GM18505 (cell line): ENCODE measurements at regions not wholly inside any gene's neighbourhood (a gene's known extent, or its start where the extent isn't known, plus 50 kb on each side); places are given as distances from the start of the nearest gene placed in this dataset.
"Not testable (repeated sequence)": the region's sequence is repeated elsewhere in the genome, so short reads cannot be mapped to it uniquely, and the experiment has no call there.

ENCODE experiments used
- ATAC-seq: cut with Tn5 transposase; IDR thresholded peaks from one replicate; pipeline ENCODE4 v1.9.1; 2021; ENCODE audit not compliant: unreplicated experiment
- POLR2A ChIP-seq: IDR thresholded peaks from 4 replicates; pipeline ENCODE4 v1.6.1; 2011; ENCODE audit warnings: borderline replicate concordance; ENCODE audit not compliant: insufficient read depth, insufficient read length; ENCODE audit errors: extremely low read depth

DNA sequence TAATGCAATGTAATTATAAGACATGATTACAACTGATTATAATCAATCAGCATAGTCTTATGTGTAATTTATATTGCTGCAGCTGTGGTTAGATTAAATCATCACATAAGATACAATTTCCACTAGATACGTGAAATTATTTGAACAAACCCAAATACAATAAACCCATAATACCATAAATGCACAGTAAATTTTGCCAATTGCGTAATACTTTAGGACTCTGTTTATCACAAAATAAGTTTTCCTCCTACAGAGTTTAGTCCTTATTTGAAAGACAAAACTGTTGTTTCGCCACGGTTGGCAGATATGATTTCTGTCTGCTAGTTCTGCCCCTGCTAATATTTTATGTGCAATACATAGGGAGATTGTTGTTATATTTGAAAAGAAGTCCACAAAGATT, 895.9 kb upstream of the ADGRL4 start:
- TF ChIP-seq POLR2A, result no peak

GRCh38 chr1:79899914-79900313, 893.4 kb upstream of the ADGRL4 start:
- no peak for TF ChIP-seq POLR2A
- no peak for ATAC-seq

More for the DNA sequence above, 895.9 kb upstream of the ADGRL4 start:
- no peak for ATAC-seq

DNA sequence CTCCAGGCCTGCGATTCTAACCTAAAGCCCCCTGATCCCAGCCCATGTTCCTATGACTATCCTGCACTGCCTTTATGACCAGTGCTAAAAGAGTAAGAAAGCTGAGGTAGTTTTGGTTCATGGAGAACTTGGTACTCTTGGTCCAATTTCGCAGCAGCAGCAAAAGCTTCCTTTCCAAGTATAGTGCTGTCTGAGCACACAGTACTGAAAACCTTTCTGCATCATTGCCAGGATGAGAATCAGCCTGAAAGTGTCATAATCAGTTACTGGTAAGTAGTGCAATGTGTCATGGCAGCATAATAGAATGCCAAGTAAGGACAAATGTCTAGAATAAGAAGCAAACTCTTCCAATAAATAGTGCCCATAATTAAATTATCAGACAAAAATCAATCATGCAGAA, 889.6 kb upstream of the ADGRL4 start:
- ATAC-seq, result no peak
- no peak for TF ChIP-seq POLR2A

- TF ChIP-seq POLR2A, result no peak
- ATAC-seq, result no peak
Observed at GRCh38 chr1:79895573-79895972, 889.0 kb upstream of the ADGRL4 start.

GRCh38 chr1:79894129-79894528, 887.6 kb upstream of the ADGRL4 start:
- ATAC-seq, result not testable (repeated sequence)

DNA sequence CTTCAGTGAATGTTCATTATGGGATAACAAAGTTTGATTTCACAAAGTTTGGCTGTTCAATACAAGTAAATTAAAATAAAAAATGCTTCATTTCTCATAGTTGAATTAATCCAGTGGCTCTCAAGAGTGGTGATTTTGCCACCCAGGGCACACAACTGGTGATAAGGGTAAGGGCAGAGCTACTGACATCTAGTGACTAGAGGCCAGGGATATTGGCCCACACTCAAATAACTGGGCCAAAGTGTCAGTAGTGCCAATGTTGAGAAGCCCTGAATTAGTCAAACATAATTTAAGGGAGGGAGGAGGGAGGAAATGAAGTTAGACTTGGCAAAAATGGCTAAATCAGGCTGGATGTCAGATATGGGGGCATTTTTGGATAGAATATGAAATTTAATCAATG, 880.5 kb upstream of the ADGRL4 start:
- TF ChIP-seq POLR2A, result no peak
- ATAC-seq, result no peak

GRCh38 chr1:79885101-79885500, 878.6 kb upstream of the ADGRL4 start:
- no peak for TF ChIP-seq POLR2A

DNA sequence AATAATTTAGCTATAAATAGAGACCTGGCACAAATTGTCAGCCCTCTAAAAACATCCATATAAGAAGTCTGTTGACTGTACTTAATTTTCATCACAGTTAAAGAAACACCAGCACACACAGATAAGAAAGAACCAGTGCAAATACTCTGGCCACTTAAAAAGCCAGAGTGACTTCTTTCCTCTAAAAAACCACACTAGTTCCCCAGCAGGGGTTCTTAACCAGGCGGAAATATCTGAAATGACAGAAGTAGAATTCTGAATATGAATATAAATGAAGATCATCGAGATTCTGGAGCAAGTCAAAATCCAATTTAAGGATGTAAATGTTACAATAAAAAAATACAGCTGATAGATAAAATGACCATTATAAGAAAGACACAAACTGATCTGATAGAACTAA, 870.6 kb upstream of the ADGRL4 start:
- no peak for TF ChIP-seq POLR2A
- no peak for ATAC-seq

More at GRCh38 chr1:79885101-79885500, 878.6 kb upstream of the ADGRL4 start:
- no peak for ATAC-seq

GRCh38 chr1:79875187-79875586, 868.7 kb upstream of the ADGRL4 start:
- no peak for ATAC-seq

GRCh38 chr1:79874289-79874688, 867.8 kb upstream of the ADGRL4 start:
- TF ChIP-seq POLR2A, result no peak
- ATAC-seq, result no peak

More at GRCh38 chr1:79875187-79875586, 868.7 kb upstream of the ADGRL4 start:
- no peak for TF ChIP-seq POLR2A

DNA sequence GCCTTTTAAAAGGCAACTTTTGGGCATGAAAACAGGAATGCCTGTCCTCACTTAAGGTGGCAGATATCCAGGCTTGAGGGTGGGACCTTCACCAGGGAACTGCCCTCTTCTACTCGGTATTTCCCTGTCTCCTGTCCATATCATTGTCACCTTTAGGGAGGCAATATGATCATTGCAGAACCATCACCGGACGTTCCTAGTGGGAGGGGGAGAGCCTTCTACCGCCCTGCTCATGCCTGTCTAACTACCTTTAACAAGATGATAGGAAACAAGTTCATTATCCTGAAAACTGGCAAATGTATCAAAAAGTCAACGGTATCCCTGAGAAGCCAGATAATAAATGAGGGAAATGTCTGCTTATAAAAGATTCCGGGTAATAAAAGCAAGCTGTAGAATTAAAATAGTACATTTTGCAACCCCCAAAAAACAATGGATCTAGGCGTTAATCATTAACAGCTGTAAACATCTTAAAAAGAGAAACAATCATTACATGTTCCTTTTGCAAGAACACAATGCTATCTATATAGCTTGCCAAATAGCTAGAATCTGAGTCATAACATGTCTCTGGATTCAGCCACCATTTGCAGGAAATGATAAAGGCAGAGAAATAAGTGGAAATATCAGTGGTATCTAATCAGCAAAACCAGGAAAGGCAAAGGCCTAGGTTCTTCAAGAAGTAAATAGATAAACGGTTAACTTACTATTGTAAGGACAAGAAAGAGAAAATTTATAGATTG, 852.9 kb upstream of the ADGRL4 start:
- ATAC-seq, result no peak
- TF ChIP-seq POLR2A, result no peak

- ATAC-seq, result no peak
Observed at GRCh38 chr1:79852004-79852403, 845.5 kb upstream of the ADGRL4 start.

GRCh38 chr1:79849388-79849787, 842.9 kb upstream of the ADGRL4 start:
- no peak for TF ChIP-seq POLR2A
- no peak for ATAC-seq

More at GRCh38 chr1:79852004-79852403, 845.5 kb upstream of the ADGRL4 start:
- TF ChIP-seq POLR2A, result no peak

DNA sequence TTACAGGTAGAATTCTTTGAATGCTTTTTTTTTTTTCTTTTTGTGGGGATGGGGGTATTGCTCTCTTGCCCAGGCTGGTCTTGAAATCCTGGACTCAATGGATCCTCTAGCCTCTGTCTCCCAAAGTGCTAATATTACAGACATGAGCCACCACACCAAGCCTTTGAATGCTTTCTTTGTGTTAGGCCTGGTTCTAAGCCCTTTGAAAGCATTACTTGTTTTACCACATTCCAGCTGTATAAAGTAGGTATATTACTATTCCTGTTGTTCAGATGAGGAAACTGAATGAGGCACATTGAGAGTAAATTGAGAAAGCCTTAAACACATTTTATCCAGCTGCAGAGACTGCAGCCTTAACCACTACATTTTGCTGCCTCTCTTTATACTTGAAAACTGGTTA, 841.8 kb upstream of the ADGRL4 start:
- no peak for TF ChIP-seq POLR2A
- ATAC-seq, result no peak

DNA sequence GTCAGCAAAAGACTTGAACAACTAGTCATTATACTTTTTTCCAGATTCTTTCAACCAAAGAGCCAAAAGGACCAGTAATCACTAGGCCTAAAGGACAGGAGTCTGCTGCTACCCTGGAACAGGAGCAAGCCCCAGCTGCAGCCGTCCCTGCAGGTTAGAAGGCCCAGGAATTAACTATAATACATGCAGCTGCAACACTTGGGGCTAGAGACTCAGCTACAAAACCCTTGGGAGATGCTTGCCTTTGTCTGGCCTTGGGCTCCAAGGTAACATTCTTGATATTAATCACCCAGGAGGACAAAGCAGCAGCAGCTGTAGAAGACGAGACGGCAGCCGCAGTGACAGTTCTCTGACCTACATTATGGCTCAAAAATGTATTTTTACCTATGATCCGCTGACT, 841.2 kb upstream of the ADGRL4 start:
- no peak for TF ChIP-seq POLR2A
- ATAC-seq, result no peak

GRCh38 chr1:79845936-79846335, 839.4 kb upstream of the ADGRL4 start:
- no peak for TF ChIP-seq POLR2A
- no peak for ATAC-seq

DNA sequence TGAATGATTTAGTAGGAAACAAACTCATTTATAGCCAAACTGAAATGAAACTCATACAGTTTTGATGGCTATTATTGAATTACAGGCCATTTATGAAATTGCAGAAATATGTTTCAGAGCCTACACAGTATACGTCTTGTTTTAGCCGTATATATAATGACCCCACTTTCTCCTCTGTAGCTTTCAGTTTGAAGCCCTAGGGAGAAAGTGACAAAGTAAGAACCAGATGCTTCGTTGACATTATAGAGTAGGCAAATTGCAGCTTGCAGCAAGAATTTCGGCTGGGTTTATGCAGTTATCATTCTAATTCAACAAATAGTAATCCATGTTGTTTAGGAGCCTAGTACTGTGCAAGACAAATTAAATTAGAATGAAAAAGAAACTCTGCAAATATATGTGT, 836.3 kb upstream of the ADGRL4 start:
- TF ChIP-seq POLR2A, result no peak
- ATAC-seq, result no peak
